GM18498 (cell line): ENCODE measurements at regions not wholly inside any gene's neighbourhood (a gene's known extent, or its start where the extent isn't known, plus 50 kb on each side); places are given as distances from the start of the nearest gene placed in this dataset.

Experiments used
- ATAC-seq: cut with Tn5 transposase; IDR thresholded peaks from one replicate; pipeline ENCODE4 v1.9.1; 2021; ENCODE audit warnings: mild to moderate bottlenecking, moderate library complexity; ENCODE audit not compliant: unreplicated experiment

DNA sequence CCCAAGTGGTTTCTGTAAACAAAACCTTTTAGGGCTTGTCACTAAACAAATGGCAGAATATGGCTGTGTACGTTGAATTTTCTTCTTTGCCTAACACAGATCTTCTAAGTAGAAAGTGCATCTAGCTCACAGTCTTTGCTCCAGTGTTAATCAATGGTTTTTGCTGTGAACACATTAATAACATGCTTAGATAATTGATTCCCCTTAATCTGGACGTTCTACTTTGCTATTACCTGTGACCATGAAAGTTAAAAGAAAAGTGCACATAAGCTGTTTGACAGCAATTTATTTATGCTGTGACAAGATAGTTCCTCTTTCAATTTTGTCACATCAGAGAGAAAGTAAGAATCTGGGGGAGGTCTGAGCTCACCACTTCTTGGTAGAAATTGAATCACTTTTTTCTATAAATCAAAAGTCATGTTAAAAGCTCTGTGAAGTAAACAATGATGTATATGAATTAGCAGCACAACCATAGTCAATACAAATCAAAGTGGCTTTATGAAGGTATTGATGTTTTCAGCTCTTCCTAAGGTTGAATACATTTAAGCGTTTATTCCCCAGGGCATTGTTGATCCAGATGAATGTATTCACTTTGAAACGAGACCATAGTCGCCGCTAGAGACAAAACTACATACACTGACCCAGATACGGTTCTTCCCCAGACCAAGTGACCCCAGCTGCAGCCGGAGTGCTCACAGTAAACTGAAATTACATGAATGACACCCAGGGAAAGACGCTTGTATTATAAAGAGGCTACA, 174.6 kb upstream of the ZNF608 start:
- peak; percentile 81 for ATAC-seq

DNA sequence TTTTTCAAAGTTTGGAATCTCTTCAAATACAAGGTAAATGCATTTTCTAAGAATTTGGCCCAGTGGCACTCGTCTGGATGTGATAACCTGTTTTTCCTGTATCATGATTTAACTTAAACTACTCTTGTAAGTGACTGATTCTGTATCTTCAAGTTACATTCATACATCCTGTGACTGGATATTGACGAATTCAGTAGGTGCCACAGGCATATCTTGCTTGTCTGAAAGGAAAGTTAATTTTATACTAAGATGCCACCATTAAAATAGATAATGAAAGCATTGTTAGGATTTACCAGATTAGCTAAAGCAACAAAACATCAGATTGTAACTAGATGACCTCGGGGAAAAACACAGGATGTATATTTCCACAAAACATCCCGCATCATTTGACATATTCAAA, 175.3 kb upstream of the ZNF608 start:
- ATAC-seq = peak; percentile 19

DNA sequence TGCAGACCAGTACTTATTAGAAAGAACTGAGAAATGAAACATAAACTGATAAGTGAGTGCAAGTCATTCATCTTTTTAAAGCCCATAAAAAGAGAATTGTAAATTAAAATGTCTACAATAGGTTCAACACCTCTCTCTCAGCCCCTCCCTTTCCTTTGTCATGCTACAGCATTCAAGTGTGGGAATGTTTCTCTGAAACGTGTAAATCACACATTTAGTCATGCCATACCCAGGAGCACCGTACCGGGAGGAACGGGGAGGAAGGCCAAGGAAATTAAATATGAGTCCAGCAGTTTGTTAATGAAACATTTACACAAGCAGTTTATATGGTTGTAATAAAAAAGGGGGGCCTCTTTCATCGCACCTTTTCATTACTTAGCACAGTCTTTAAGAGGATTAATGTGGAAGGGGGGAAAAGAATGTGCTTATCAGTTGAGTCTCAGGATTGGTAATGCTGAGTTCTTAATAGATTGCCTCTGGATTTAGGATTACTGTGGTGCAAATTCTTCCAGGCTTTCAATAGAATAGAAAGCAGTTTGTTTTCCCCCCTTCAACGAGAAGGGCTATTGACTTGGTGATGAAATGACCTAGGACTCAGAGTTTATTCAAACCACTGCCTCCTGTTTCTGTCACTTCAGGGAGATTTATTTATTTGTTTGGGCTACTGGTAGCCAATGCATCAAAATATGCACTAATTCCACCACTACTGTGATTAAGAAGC, 176.0 kb upstream of the ZNF608 start:
- peak; percentile 23 for ATAC-seq

DNA sequence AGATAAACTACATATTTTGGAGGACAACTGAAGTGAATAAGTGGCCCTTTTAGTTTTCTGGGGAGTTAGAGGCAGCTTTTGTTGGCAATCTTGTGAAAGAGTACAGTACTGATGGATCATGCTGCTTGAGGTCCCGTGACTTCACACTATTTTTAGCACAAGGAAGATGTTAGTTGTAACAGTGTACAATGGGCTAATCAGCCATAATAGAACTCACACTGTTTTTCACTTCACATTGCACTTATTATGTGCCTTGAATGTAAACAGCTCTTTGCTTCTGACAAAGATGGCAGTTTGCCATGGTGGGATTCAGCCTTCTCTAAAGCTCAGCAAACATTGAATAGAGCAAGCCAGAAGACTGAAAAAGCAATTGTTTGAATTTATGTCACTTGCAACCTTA, 176.7 kb upstream of the ZNF608 start:
- ATAC-seq = no peak

DNA sequence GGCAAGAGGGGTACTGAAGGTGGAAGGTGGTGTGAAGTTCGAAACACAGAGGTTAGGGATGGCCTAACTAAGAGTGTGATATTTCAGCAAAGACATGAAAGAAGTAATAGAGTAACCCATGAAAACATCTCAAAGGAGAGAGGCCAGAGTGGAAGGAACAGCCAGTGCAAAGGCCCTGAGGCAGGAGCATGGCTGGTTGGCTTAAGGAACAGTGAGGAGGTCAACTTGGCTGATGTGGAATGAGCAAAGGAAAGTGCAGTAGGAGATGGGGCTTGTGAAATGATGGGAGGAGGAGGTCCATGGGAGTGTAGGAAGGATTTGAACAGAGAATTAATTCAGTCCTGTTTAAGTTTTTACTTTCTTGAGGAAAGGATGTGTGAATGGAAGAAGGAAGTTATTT, 178.3 kb upstream of the ZNF608 start:
- no peak for ATAC-seq

DNA sequence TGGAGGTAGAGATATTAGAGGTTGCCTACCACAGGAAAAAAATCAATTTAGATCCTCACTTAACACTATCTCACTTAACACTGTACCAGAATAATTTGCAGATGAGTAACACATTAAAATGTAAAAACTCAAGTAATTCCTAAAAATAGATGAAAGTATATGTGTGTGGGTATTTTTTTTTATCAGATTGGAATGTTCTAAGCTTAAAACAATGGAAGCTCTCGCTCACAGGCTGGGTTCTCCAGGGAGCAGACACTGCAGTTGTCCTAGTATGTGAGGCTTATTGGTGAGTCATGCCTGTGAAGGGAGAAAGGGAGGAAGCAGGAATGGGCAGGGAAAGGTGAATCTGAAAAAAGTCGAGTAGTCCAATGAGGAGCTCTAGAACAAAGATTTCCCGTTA, 181.3 kb upstream of the ZNF608 start:
- no peak for ATAC-seq

DNA sequence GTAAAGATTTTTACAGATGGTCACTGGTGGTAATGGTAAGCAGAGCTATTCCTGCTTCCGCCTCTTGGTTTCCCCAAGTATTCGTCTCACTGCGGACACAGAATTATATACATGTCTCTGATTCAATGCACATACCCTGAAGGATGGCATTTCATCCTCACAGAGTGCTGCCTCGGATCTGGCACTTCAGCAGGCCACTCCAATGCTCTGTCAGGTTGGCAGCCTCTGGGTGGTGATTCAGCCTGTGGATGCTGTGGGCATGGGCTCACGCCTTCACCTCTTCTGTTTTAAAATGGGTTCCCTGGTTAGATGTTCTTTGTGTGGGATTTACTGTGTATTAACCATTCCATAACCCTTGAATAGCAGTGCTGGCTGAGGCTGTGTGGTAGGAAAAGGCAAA, 182.6 kb upstream of the ZNF608 start:
- no peak for ATAC-seq

DNA sequence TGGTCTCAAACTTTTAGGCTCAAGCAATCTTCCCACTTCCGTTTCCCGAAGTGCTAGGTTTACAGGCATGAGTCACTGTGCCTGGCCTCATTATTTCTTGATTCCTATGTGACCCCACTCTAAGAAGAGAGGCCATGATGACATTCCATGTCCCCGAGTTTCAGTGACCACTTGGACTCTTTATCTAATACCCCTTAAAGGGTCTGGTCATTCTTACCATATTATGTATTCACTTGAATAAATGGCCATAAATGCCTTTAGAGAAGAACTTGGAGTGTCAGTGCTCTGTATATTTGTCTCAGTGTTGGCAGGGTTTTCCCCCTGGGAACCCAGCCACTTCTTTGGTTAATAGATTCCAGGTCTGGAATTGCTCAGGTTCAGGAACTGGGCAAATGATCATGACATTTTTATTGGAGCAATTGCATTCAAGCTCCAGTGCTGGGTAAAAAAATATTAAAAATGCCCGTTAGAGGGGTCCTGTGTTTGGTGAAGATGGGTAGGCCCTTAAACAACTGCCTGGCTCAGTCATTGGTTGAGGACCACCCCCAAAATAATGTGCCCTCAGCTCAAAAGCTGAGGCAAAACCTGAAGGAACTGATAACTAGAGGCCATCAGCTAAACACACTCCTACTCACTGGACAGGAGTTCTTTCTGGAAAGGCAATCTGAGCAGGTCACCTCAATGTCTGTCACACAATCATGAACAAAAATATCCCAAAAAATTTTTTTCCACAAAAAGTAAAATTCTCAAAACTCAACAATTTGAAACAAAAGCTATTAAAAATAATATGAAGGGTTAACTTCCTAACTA, 186.6 kb upstream of the ZNF608 start:
- no peak for ATAC-seq

DNA sequence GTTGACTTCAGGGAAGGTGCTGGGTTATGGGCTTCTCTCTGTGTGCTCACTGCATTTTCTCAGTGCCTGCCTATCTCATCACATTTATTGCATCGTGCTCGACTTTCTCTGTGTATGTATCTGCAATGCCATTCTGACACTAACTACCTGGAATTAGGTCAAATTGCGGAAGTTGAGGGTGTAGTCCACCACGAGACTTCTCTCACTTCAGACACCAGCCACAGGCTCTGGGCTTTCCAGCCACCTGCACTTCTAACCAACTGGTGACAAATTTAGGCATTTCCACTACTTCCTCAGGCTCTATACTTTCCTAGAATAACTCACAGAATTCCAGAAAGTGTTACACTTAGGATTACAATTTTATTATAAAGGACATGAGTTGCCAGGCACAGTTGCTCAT, 188.6 kb upstream of the ZNF608 start:
- peak; percentile 81 for ATAC-seq

DNA sequence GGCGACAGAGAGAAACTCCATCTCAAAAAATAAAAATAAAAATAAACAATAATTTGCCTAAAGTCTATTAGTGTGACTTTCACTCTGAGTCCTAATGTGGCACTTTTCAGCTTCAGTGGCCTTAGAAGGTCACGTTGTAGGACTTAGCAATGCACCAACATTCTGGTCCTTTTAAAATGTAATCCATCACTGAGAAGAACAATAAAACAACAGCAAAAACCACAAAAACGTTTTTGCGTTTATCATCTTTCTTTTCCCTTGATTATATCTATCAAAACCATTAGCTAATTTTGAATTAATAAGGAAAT, 190.1 kb upstream of the ZNF608 start:
- peak; percentile 54 for ATAC-seq

DNA sequence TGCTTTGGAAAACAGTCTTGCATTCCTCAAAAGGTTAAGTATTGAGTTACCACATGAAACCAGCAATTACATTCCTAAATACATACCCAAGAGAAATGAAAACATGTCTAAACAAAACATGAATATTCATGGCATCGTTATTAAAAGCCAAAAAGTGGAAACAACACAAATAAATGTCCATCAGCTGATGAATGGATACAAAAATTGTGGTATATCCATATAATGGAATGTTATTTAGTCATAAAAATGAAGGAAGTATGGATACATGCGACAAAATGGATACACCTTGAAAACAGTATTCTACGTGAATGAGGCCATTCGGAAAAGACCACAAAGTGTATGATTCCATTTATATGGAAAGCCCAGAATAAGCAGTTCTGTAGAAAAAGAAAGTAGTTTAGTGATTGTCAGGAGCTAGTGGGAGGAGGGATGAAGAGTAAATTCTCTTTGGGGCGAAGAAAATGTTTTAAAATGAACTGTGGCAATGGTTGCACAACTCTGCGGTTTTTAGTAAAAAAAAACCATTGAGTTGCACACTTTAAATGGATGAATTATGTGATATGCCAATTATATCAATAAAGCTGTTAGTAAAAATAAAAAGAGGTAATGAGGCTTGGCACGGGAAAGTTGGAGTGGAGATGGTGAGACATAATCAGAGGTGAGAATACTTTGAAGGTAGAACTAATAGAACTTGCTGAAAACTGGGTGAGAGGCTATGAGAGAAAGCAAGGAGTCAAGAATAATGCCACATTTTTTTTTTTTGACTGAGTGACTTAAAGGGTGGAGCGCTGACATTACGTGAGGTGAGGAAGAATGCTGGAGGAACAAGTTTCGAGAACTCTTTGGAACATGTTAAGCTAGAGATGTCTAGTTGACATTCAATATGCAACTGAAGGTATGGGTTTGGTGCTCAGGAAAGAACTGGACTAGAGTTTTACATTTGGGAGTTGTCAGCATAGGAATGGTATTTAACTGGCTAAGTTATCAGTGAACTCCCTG, 194.9 kb upstream of the ZNF608 start:
- no peak for ATAC-seq

DNA sequence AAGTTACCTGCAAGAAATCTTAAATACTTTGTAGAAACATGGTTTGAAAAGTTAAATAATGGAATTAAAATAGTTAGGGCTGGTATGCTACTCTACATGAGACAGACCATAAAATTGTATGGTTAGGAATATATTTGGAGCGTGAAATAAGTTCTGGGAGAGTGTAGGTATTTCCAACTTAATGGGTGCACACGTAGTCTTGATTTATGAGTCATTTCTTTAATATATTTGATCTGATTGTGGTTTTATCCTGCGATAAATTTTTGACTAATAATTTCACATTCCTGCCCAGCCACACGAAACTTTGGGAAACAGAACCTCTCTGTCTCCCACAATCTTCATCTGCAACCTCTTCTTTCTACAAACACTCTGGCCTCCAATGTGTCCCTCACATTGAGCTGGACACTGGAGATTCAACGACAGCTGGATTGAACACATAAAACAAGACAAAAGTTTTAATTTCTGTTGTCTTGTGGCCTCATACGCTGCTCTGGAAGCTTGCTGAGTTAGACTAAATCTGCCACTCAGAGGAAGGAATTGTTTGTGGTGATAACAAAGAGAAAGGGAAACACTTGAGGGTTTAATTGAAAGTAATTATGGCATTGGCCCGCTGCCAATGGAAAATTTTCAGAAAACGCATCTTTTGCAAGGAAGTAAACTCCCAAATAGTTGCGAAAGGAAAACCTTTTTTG, 201.8 kb upstream of the ZNF608 start:
- no peak for ATAC-seq

DNA sequence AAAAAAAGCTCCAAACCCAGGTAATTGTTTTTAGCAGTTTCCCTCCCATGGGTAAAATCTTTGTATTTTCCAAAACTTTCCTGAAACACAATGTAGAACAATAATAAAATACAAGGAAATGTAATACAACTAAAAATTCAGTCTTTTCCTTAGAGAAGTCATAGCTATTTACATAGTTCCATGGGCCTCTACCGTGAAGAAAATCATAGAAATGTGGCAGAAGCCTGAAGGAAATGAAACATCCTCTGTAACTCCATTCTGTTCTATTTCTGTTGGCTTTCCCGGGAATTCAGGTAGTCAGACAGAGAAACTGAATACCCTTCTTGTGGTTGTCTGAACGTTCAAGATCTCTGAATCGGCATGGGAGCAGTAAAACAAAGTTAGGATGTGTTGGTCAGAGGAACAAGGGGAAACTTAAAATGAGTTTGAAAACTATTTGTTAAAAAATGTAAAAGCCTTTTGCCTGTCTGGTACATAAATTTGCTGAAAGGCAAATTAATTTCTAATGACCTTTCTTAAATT, 202.4 kb upstream of the ZNF608 start:
- ATAC-seq = no peak

DNA sequence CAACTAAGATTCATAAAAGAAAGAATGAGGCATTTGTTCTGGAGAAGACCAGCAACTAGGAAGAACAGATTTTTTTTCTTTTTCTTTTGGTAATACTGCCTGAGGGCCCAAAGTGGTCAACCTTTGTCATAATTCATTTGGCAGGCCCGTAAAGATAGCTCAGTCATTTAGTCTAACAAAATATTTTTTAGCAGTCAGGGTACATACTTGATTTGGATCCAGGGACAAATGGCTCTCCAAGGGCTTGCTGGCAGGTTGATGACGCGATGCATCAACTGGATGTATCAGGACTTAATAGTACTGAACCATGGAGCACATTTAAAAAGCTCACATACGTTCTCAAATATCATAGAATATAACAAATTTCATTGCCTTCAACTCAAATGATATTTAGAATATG, 203.4 kb upstream of the ZNF608 start:
- no peak for ATAC-seq

DNA sequence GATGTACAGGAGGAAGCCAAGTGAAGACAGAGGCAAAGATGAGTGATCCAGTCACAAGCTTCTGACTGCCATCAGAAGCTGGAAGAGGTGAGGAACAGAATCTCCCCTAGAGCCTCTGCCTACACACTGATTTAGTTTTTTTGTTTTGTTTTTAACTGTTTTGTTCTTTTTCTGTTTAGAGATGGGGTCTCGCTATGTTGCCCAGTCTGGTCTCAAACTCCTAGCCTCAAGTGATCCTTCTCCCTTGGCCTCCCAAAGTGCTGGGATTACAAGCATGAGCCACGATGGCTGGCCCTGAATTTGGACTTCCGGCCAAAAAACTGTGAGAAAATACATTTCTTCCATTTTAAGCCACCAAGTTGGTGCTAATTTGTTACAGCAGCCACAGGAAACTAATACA, 204.7 kb upstream of the ZNF608 start:
- ATAC-seq = no peak

DNA sequence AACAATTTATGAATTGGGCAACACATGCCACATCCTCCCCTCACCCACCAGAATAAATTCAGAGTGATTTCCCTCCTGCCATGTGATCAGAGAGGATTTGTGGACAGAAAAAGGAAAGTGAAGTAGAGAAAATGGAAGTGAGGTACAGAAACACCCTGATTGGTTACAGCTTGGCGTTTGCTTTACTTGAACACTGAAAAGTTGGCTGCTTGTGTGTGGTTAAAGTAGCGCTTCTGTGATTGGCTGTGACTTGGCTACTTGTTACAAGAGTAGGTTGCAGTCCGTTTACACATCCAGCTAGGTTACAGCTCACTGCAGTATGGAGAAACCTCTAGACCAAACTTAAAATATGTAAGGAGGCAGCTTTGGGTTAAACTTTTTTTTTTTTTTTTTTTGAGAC, 205.2 kb upstream of the ZNF608 start:
- ATAC-seq = peak; percentile 72

DNA sequence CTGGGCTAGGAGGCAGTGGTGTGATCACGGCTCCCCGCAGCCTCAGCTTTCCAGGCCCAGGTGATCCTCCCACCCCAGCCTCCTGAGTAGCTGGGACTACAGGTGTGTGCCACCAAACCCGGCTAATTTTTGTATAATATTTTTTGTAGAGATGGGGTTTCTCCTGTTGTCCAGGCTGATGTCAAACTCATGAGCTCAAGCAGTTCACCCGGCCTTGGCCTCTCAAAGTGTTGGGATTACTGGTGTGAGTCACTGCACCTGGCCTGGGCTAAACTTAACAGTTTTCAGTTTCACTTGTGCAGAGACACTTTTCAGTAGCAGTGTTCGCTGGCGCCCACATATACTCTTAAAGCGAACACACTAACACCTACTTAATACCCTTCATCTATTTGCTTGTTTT, 205.6 kb upstream of the ZNF608 start:
- peak; percentile 93 for ATAC-seq

DNA sequence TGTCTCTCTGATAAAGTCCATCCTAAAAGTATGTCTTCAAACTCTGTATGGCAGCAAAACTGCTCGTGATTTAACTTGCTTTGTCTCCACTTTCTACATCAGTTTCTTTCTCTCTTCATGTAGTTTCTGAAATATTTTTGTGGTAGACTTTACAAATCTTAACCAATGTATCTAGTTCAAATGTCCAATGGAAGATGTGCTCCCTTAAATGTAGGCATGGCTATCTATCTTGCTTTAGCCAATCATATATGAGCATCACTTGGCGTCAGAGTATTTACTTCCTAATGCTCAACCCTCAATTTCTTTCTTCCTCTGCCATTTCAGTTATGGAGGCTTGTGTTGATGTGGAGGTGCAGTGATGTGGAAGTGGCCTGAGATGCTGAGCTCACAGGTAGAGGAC, 206.1 kb upstream of the ZNF608 start:
- ATAC-seq = peak; percentile 72

DNA sequence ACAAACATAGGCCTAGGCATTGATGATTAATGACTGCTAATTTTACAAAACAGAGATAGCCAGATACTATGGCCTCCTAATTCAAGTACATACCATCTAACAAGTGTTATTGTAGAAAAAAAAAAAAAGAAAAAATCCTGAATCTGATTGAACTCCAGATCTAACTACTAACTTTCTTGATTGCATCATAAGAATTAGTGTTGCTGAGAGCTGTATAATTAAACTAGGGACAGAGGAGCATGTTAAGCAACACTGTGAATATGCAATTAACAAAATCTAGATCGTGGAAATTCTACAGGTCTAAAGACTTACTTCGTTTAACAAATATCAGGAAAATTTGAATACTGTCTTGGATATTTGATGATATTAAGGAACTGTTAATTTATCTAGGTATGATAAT, 208.3 kb upstream of the ZNF608 start:
- ATAC-seq = no peak

DNA sequence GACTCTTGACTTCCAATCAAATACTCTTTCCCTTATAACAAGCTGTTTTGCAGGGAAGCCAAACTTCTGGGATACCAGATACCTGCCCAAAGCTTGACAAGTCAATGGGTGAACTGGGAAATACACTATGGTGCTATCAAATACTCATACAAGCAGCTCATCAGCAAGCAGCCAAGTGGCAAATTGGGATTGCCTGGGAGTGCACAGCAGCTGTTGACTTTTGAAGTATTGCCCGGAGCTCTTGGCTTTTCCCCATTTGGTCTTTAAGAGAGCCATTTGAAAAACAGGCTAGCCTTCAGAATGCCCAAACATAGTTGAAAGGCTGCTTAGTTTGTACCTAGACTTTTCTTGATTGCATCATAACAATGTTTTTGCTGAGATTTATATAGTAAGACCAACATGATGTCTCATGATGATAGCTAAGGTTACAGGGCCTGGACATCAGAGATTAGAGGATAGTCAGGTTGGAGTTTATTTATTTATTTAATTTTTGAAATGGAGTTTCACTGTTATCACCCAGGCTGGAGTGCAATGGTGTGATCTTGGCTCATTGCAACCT, 210.1 kb upstream of the ZNF608 start:
- ATAC-seq = no peak
